HCT116 (cell line): ENCODE measurements at regions not wholly inside any gene's neighbourhood (a gene's known extent, or its start where the extent isn't known, plus 50 kb on each side); places are given as distances from the start of the nearest gene placed in this dataset.
"Not testable (repeated sequence)": the region's sequence is repeated elsewhere in the genome, so short reads cannot be mapped to it uniquely, and the experiment has no call there.

Source experiments
- CTCF ChIP-seq, 3 experiments: fragments of 200-600 bp in 1 of 3; sonication (generic) in 1 of 3; IDR thresholded peaks in 2 of 3; conservative IDR thresholded peaks in 1 of 3; 2 replicates each; pipeline ENCODE4 v1.5.1; 2012 to 2017; ENCODE audit warnings: low read depth in 2 of 3, low read length in 2 of 3, antibody characterized with exemption in 1 of 3, borderline replicate concordance in 1 of 3, control low read depth in 1 of 3, mild to moderate bottlenecking in 1 of 3, mixed read lengths in 1 of 3, mixed run types in 1 of 3, moderate library complexity in 1 of 3; ENCODE audit not compliant: insufficient read depth in 1 of 3
- ELF1 ChIP-seq: IDR thresholded peaks from 2 replicates; pipeline ENCODE4 v1.6.1; 2012; ENCODE audit warnings: low read depth, borderline replicate concordance
- EZH2 ChIP-seq: fragments of 200-600 bp; sonication (generic); IDR thresholded peaks from 2 replicates; pipeline ENCODE4 v1.6.1; 2017; ENCODE audit warnings: antibody characterized with exemption, mixed run types
- MAX ChIP-seq: IDR thresholded peaks from 2 replicates; pipeline ENCODE4 v1.6.1; 2012
- POLR2A ChIP-seq: IDR thresholded peaks from 2 replicates; pipeline ENCODE4 v1.7.0; 2011; ENCODE audit warnings: borderline replicate concordance; ENCODE audit not compliant: insufficient read depth, insufficient read length; ENCODE audit errors: extremely low read depth
- POLR2AphosphoS5 ChIP-seq: IDR thresholded peaks from 2 replicates; pipeline ENCODE4 v1.6.1; 2011; ENCODE audit warnings: mild to moderate bottlenecking, low read depth, low read length, moderate library complexity
- RAD21 ChIP-seq: IDR thresholded peaks from 2 replicates; pipeline ENCODE4 v1.6.1; 2012; ENCODE audit warnings: low read depth, mild to moderate bottlenecking
- SIN3A ChIP-seq: IDR thresholded peaks from 2 replicates; pipeline ENCODE4 v1.6.1; 2012; ENCODE audit warnings: low read depth
- TCF7L2 ChIP-seq: IDR thresholded peaks from 2 replicates; pipeline ENCODE4 v1.7.0; 2011; ENCODE audit warnings: borderline replicate concordance, inconsistent platforms; ENCODE audit not compliant: insufficient read depth, insufficient read length; ENCODE audit errors: extremely low read depth
- YY1 ChIP-seq: IDR thresholded peaks from 2 replicates; pipeline ENCODE4 v1.6.1; 2011; ENCODE audit warnings: low read length, low read depth, moderate library complexity, mild to moderate bottlenecking; ENCODE audit not compliant: insufficient replicate concordance; ENCODE audit errors: extremely low read depth
- ZBTB33 ChIP-seq: IDR thresholded peaks from 2 replicates; pipeline ENCODE4 v1.6.1; 2011; ENCODE audit warnings: mild to moderate bottlenecking, low read length, moderate library complexity; ENCODE audit not compliant: insufficient replicate concordance; ENCODE audit errors: extremely low read depth

GRCh38 chr6:159538031-159538430 is 155.0 kb downstream of the SOD2 start:
- not testable (repeated sequence) for TF ChIP-seq POLR2A; SIN3A; CTCF (IDR thresholded peaks at IDR 0.05 in 2 of 3, conservative IDR thresholded peaks at IDR 0.05 in 1 of 3; ENCODE audit: borderline replicate concordance in 1 of 3, insufficient read depth in 1 of 3, low read depth in 2 of 3, low read length in 2 of 3); TCF7L2; RAD21; ZBTB33; EZH2; MAX; YY1; ELF1; POLR2AphosphoS5
